SJCRH30 (cell line): ENCODE measurements at regions not wholly inside any gene's neighbourhood (a gene's known extent, or its start where the extent isn't known, plus 50 kb on each side); places are given as distances from the start of the nearest gene placed in this dataset.

Experiments used
- DNase-seq, 2 experiments: peaks; one replicate each; pipeline ENCODE4 v3.0.0-alpha.2; 2015 to 2020
- H3K27ac ChIP-seq: fragments of 250-450 bp; sonication (Bioruptor Pico); 2 replicates; pipeline ENCODE4 v1.5.1; 2020; ENCODE audit warnings: mild to moderate bottlenecking, moderate library complexity
- H3K27me3 ChIP-seq: fragments of 250-450 bp; sonication (Bioruptor Pico); 2 replicates; pipeline ENCODE4 v1.5.1; 2020; ENCODE audit warnings: mild to moderate bottlenecking, moderate library complexity
- H3K36me3 ChIP-seq: fragments of 250-450 bp; sonication (Bioruptor Pico); 2 replicates; pipeline ENCODE4 v1.5.1; 2020; ENCODE audit warnings: mild to moderate bottlenecking, moderate library complexity
- H3K4me1 ChIP-seq: fragments of 250-450 bp; sonication (Bioruptor Pico); 2 replicates; pipeline ENCODE4 v1.5.1; 2020; ENCODE audit warnings: mild to moderate bottlenecking, moderate library complexity
- H3K4me3 ChIP-seq: fragments of 250-450 bp; sonication (Bioruptor Pico); 2 replicates; pipeline ENCODE4 v1.5.1; 2020; ENCODE audit warnings: mild to moderate bottlenecking, moderate library complexity
- H3K9me3 ChIP-seq: fragments of 250-450 bp; sonication (Bioruptor Pico); replicated peaks from 2 replicates; pipeline ENCODE4 v1.5.1; 2020; ENCODE audit warnings: mild to moderate bottlenecking, moderate library complexity

DNA sequence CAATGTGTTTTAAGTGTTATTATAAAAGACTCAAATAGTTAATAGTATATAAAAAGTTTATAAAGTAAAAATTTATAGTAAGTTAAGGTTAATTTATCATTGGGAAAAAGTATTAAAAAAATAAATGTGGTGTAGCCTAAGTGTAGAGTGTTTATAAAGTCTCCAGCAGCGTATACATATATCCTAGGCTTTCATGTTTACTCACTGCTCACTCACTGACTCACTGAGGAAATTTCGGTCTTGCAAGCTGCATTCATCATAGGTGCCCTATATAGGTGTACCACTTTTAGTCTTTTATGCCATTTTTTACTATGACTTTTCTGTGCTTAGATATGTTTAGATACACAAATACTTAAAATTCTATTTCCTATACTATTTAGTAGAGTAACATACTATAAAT, 866.0 kb downstream of the CBLN2 start:
- H3K27me3 ChIP-seq, result no peaks in the 10 kb centered on the region

DNA sequence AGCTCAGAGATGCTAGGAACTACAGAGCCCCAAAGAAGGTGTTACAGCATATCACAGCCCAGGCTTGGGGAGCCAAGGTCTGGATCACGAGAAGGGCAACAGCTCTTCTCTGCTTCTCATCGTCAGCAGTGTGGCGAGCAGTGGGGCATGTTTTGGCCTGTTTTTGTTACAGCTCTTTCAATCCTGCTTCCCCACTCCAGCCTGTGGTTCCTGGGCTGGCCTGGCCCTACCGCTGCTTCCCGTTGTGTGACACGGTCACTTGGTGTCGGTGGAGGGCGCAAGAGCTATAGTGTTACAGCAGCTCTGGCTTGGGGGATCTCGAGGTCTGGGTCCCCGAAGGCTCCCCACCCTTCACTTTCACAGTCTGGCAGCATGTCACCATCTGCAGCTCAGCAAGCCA, 870.2 kb downstream of the CBLN2 start:
- no peak for DNase-seq
- no peaks in the 10 kb centered on the region for H3K9me3 ChIP-seq
- no peaks in the 10 kb centered on the region for H3K36me3 ChIP-seq
- H3K4me1 ChIP-seq, result no peaks in the 10 kb centered on the region
- no peak overlapping the region for H3K27ac ChIP-seq
- no peak overlapping the region for H3K4me3 ChIP-seq
- H3K27me3 ChIP-seq, result no peaks in the 10 kb centered on the region

More for the DNA sequence above, 866.0 kb downstream of the CBLN2 start:
- Histone ChIP-seq H3K9me3 (no peaks in the 10 kb centered on the region), H3K36me3 (no peaks in the 10 kb centered on the region), H3K4me1 (no peaks in the 10 kb centered on the region), H3K27ac (no peak overlapping the region), H3K4me3 (no peak overlapping the region)
- no peak for DNase-seq

DNA sequence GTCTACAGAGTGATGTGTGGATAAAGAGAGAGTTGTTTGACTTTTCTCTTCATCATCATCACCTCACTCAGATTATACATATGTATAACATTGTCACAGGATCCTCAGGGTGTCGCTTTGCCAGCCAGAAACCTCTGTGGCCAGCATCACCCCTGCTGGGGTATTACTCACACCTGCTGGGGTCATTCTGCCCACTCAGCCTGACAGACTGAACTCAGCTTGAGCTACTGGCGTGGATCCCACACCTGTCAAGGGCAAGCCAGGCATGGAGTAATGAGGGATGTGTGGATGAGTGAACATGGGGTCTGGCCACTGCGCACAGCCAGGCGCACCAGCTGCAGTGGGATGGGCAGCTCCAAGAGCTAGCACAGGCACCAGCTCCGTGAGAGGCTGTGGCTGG, 870.6 kb downstream of the CBLN2 start:
- Histone ChIP-seq H3K27me3 (no peaks in the 10 kb centered on the region), H3K4me1 (no peaks in the 10 kb centered on the region), H3K36me3 (no peaks in the 10 kb centered on the region), H3K4me3 (no peak overlapping the region), H3K27ac (no peak overlapping the region), H3K9me3 (no peaks in the 10 kb centered on the region)
- DNase-seq, result peak; percentile 4 to 17

DNA sequence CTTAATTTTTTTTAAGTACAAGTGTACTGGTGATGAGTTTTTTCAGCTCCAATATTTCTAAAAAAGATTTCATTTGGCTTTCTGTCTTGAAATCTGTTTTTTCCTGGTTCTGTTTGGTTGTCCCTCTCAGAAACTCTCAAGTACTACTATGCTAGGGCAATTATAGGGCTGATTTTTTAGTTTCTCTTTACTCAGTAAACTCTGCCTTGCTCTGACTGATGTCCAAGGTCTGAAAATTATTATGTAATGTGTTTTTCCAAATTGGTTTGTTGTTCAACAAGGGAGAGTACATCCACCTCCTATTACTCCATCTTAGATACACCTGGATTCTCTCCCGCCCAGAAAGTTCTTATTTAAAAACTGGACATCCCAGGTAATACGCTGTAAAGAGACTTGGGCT, 877.7 kb downstream of the CBLN2 start:
- no peaks in the 10 kb centered on the region for H3K27me3 ChIP-seq
- no peaks in the 10 kb centered on the region for H3K9me3 ChIP-seq
- H3K4me3 ChIP-seq, result no peak overlapping the region
- H3K4me1 ChIP-seq, result no peaks in the 10 kb centered on the region
- H3K27ac ChIP-seq, result no peak overlapping the region
- H3K36me3 ChIP-seq, result no peaks in the 10 kb centered on the region
- DNase-seq, result no peak

DNA sequence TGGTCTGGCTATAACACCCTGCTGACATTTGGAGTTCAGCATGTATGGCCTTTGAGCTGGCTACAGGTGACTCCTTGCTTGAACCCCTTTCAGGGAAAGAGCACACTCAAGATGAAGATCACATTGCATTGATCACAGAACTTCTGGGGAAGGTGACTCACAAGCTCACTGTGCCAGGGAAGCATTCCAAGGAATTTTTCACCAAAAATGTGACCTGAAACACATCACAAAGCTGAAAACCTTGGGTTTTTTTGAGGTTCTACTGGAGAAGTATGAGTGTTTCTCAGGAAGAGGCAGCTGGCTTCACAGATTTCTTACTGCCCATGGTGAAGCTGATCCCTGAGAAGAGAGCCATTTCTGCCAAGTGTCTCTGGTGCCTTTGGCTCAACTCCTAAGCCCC, 879.0 kb downstream of the CBLN2 start:
- Histone ChIP-seq H3K4me1 (no peaks in the 10 kb centered on the region), H3K4me3 (no peak overlapping the region), H3K36me3 (no peaks in the 10 kb centered on the region), H3K27me3 (no peaks in the 10 kb centered on the region), H3K9me3 (no peaks in the 10 kb centered on the region), H3K27ac (no peak overlapping the region)
- DNase-seq, result no peak

DNA sequence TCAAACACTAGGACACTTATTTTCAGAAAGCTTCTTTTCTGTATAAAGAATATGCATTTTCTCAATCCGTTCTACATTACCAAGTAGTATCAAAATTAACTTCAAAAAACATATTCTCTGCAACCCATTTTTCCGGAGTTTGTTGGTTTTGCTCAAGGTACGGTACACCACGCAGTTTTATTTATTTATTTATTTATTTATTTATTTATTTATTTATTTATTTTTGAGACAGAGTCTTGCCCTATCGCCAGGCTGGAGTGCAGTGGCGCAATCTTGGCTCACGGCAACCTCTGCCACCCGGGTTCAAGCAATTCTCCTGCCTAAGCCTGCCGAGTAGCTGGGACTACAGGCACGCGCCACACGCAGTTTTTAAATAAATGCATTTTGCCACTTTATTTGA, 900.3 kb downstream of the CBLN2 start:
- no peaks in the 10 kb centered on the region for H3K36me3 ChIP-seq
- no peak for DNase-seq

DNA sequence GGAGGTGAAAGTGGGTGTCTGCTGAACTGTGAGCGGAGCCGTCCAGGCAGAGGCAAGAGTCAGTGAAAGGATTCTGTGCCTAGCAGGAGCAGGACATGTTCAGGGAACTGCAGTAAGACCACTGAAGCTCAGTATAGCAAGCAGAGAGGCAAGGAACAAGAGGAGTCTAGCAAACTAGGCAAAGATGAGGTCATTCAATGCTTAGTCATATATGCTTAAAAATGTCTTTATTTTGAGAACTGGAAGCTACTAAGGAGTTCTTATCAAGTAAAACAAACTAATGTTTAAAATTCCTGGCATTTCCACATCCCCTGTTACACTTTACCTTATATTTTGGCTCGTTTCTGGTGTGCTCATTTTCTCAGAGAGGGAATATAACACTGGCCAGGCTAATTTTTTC, 913.4 kb downstream of the CBLN2 start:
- Histone ChIP-seq H3K27me3 (no peaks in the 10 kb centered on the region), H3K9me3 (no peaks in the 10 kb centered on the region), H3K27ac (no peak overlapping the region), H3K36me3 (no peaks in the 10 kb centered on the region), H3K4me3 (no peak overlapping the region), H3K4me1 (no peaks in the 10 kb centered on the region)
- no peak for DNase-seq

More for the DNA sequence above, 900.3 kb downstream of the CBLN2 start:
- Histone ChIP-seq H3K4me1 (no peaks in the 10 kb centered on the region), H3K4me3 (no peak overlapping the region), H3K27me3 (no peaks in the 10 kb centered on the region), H3K27ac (no peak overlapping the region), H3K9me3 (no peaks in the 10 kb centered on the region)

DNA sequence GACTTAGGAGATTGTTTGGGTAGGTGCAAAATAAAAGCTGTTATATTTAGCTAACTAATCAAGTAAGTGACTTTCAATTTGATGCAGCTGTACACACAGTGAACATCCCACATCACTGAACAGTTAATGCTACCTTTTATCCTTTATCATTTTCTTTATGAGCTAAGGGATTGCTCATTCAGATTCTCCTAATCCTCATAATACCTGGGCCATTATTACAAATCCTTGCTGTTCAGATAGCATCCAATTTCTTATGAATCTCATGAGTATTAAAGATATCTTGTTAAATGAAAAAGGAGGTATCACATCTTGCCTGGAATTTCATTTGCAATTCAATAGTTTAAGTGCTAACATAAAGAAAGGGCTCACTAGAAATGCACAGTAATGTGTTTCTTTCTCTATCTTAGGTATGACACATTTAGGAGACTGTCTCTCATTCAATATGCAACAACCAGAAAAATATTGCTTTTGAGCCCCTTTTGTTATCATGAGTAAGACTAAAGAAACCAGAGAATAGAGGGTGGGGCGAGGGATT, 918.5 kb downstream of the CBLN2 start:
- Histone ChIP-seq H3K27me3 (no peaks in the 10 kb centered on the region), H3K4me1 (no peaks in the 10 kb centered on the region), H3K9me3 (no peaks in the 10 kb centered on the region), H3K4me3 (no peak overlapping the region), H3K27ac (no peak overlapping the region), H3K36me3 (no peaks in the 10 kb centered on the region)
- no peak for DNase-seq

DNA sequence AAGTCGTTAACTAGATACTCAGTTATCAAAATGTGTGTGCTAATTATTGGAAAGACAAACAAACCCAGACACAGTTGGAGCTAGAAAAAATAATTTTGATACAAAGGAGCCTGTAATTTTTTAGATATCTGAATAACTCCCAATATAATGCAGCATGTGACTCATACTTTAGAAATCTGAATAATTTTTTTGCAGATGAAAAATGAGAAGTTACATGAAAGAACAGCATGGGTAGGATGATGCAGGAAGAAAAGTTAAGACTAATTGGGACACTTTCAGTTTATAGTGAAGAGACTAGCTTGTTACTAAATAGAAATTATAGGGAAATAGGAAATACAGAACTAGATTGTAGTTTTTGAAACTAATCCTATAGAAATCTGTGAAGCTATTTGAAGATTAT, 945.8 kb downstream of the CBLN2 start:
- no peak for DNase-seq
- H3K9me3 ChIP-seq, result no peaks in the 10 kb centered on the region
- no peaks in the 10 kb centered on the region for H3K27me3 ChIP-seq
- H3K36me3 ChIP-seq, result no peaks in the 10 kb centered on the region
- no peaks in the 10 kb centered on the region for H3K4me1 ChIP-seq
- H3K27ac ChIP-seq, result no peak overlapping the region
- no peak overlapping the region for H3K4me3 ChIP-seq

DNA sequence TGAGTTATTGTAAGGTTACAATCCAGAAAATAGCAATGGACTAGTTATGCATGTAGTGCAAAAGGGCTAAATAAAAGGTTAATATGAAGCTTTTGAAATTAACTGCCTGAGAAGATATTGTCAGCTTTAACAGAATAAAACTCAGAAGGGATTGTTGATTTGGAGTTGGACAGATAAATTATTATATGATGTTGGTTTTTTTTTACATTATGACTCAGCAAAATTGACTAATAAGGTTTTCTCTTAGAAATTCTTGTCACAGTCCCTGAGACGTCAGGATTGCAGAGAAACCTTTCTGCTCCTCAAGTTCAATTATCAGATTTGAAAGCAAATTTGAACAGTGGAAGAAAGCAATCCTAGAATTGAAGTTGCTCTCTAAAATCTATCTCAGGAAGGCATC, 946.9 kb downstream of the CBLN2 start:
- no peaks in the 10 kb centered on the region for H3K4me1 ChIP-seq
- H3K36me3 ChIP-seq, result no peaks in the 10 kb centered on the region
- H3K27ac ChIP-seq, result no peak overlapping the region
- H3K9me3 ChIP-seq, result no peaks in the 10 kb centered on the region
- no peaks in the 10 kb centered on the region for H3K27me3 ChIP-seq
- DNase-seq, result no peak
- H3K4me3 ChIP-seq, result no peak overlapping the region

DNA sequence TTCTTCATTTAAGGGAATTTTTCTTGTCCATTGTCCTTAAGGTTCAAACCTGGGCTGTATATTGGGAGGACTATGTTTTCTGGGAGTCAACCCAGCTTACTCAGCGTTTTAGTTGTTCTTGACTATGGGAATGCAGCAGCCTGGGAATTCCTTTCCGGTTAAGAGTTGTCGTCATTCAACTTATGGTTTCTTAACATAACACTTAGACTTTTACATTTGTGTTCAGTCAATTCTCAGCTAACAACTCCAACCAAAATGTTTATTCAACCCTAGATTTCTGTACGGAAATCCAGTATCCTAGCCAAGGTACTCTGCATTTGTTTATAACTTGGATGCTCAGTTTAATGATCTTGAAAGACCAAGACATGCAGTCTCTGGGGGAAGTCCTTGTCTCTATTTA, 960.9 kb downstream of the CBLN2 start:
- no peaks in the 10 kb centered on the region for H3K4me1 ChIP-seq
- no peak overlapping the region for H3K27ac ChIP-seq
- no peak overlapping the region for H3K4me3 ChIP-seq
- no peak for DNase-seq
- H3K36me3 ChIP-seq, result no peaks in the 10 kb centered on the region
- H3K9me3 ChIP-seq, result no peaks in the 10 kb centered on the region
- H3K27me3 ChIP-seq, result no peaks in the 10 kb centered on the region

DNA sequence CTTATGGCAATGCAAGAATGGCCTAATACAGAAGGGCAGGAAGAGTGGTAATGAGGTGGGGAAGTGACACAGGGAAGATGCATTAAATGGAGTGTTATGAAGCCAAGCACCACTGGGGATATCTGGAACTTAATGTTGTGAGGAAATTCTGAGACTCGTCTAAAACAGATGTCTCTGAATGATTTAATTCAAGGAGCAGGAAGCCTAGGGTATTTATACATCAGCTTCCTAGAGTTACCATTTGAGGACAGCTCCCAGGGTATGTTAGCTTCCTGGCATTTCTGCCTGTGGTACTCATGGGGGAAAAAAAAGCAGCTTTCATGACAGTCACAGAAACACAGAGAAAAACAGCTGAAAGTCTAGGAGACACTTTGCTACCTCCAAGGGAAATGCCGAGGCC, 989.5 kb downstream of the CBLN2 start:
- no peaks in the 10 kb centered on the region for H3K4me1 ChIP-seq
- no peaks in the 10 kb centered on the region for H3K36me3 ChIP-seq
- no peak for DNase-seq
- H3K9me3 ChIP-seq, result no peaks in the 10 kb centered on the region
- H3K27me3 ChIP-seq, result no peaks in the 10 kb centered on the region
- no peak overlapping the region for H3K27ac ChIP-seq
- H3K4me3 ChIP-seq, result no peak overlapping the region

DNA sequence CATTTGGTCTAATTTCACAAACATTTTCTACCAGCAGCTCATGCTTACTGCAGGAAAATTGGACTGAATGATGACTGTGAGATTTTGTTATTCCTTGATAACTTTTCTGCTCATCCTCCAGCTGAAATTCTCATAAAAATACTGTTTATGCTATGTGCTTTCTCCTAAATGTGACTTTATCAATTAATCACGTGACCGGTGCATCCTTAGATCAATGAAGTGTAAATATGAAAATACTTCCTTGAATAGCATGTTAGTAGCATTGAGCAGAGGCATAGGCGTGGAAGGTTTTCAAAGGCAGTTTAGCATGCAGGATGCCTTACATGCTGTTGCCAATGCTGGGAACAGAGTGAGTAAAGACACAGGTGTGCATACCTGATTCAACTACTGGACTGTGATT, 1002.5 kb downstream of the CBLN2 start:
- DNase-seq, result no peak
- no peak overlapping the region for H3K4me3 ChIP-seq
- H3K4me1 ChIP-seq, result no peaks in the 10 kb centered on the region
- H3K36me3 ChIP-seq, result no peaks in the 10 kb centered on the region
- H3K27me3 ChIP-seq, result no peaks in the 10 kb centered on the region
- H3K27ac ChIP-seq, result no peak overlapping the region
- no peaks in the 10 kb centered on the region for H3K9me3 ChIP-seq

DNA sequence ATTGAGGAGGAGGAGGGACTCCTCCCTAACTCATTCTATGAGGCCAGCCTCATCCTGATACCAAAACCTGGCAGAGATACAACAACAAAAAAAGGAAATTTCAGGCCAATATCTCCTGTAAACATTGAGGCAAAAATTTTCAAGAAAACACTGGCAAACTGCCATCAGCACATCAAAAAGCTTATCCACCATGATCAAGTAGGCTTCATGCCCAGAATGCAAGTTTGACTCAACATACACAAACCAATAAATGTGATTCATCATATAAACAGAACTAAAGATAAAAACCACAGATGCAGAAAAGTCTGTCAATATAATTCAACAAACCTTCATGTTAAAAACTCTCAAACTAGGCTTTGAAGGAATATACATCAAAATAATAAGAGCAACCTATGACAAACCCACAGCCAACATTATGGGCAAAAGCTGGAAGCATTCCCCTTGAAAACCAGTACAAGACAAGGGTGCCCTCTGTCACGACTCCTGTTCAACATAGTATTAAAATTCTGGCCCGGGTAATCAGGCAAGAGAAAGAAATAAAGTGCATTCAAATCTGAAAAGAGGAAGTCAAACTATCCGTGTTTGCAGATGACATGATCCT, 1014.3 kb downstream of the CBLN2 start:
- Histone ChIP-seq H3K27me3 (no peaks in the 10 kb centered on the region), H3K27ac (no peak overlapping the region)

DNA sequence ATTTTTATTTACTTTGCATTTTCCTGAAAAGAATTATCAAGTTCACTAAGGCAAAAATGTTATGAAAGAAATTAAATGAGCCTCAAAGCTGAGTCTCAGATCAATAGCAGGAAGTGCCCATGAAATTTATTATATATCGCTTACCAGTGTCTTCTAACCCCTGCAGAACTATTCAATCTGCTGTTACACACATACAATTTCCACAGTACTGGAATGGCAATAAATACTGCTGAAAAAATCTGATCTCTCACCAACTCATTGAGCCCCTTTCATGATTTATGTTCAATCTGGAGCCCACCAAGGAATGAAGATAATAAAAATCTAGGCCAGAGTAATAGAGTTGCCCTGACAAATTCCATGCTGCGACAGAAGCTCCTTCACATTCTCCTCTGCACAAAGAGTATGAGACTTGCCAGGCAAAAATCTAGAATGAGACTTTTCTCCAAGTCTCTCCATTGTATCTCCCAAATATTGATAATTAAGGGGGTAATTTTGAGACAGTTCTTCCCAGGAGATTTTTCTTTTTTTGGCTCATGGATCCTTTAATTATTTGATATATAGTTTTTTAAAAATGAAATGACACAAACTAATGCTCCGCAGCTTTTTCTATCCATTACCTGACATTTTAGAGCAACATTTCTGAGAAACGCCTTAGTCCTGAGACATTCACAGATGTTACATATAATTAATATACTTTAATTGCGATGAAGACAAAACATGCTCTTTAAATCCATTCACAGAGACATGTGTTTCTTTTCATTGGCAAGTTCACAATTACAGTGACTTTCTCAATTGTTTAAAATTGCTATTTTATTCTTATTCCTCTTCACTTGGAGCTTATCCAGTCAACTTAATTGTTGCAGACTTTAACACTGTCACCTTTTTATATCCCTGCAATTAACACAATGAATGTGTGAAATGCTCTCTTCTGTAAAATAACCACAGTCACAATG, 1020.4 kb downstream of the CBLN2 start:
- Histone ChIP-seq H3K36me3 (no peaks in the 10 kb centered on the region), H3K4me1 (no peaks in the 10 kb centered on the region), H3K27ac (no peak overlapping the region), H3K4me3 (no peak overlapping the region), H3K9me3 (no peaks in the 10 kb centered on the region), H3K27me3 (no peaks in the 10 kb centered on the region)
- no peak for DNase-seq

More for the DNA sequence above, 1014.3 kb downstream of the CBLN2 start:
- Histone ChIP-seq H3K36me3 (no peaks in the 10 kb centered on the region), H3K4me1 (no peaks in the 10 kb centered on the region), H3K9me3 (no peaks in the 10 kb centered on the region), H3K4me3 (no peak overlapping the region)
- no peak for DNase-seq
